Neural cell (in vitro differentiated cells): ENCODE measurements at regions not wholly inside any gene's neighbourhood (a gene's known extent, or its start where the extent isn't known, plus 50 kb on each side); places are given as distances from the start of the nearest gene placed in this dataset.

Source experiments
- EZH2 ChIP-seq: fragments of 200-600, 300-800 bp; shearing (Covaris generic), sonication (generic); IDR thresholded peaks from 2 replicates; pipeline ENCODE4 v1.6.1; 2014; ENCODE audit warnings: antibody characterized with exemption, low read length, borderline replicate concordance, mild to moderate bottlenecking; ENCODE audit not compliant: insufficient read depth, poor library complexity, severe bottlenecking
- POLR2AphosphoS5 ChIP-seq: IDR thresholded peaks from 2 replicates; pipeline ENCODE4 v1.6.1; 2012
- RAD21 ChIP-seq: fragments of 450-650 bp; conservative IDR thresholded peaks from 2 replicates; pipeline ENCODE4 v1.6.1; 2014; ENCODE audit warnings: antibody characterized with exemption, mild to moderate bottlenecking, moderate library complexity
- TAF1 ChIP-seq: IDR thresholded peaks from 2 replicates; pipeline ENCODE4 v1.6.1; 2012; ENCODE audit warnings: low read depth
- TF ChIP-seq, protein P1 (sequence below): fragments of 450-650 bp; IDR thresholded peaks from 2 replicates; pipeline ENCODE4 v1.5.1; 2014; ENCODE audit warnings: antibody characterized with exemption, mild to moderate bottlenecking, moderate library complexity; ENCODE audit not compliant: poor library complexity, severe bottlenecking
- TF ChIP-seq, protein P2 (sequence below): IDR thresholded peaks from 2 replicates; pipeline ENCODE4 v1.6.1; 2012; ENCODE audit warnings: borderline replicate concordance

DNA sequence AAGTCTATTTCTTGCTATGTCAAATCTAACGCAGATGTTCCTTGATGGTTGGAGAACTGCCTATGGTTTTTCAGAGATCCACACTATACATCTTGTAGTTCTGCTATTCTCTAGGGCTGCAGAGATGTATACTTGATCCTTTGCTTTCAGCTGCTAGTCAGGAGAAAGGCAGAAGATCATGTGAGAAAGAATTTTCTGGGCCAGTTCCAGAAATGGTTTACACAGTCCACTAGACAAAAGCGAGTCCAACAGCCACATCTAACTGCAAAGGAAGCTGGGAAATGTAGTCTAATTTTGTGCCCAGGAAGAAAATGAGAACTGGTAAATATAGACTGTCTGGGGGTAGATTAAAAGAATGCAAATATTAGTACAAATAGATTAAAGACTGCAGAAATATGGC lies 394.3 kb upstream of the SLIT2 start:
- TF ChIP-seq, protein P1, sequence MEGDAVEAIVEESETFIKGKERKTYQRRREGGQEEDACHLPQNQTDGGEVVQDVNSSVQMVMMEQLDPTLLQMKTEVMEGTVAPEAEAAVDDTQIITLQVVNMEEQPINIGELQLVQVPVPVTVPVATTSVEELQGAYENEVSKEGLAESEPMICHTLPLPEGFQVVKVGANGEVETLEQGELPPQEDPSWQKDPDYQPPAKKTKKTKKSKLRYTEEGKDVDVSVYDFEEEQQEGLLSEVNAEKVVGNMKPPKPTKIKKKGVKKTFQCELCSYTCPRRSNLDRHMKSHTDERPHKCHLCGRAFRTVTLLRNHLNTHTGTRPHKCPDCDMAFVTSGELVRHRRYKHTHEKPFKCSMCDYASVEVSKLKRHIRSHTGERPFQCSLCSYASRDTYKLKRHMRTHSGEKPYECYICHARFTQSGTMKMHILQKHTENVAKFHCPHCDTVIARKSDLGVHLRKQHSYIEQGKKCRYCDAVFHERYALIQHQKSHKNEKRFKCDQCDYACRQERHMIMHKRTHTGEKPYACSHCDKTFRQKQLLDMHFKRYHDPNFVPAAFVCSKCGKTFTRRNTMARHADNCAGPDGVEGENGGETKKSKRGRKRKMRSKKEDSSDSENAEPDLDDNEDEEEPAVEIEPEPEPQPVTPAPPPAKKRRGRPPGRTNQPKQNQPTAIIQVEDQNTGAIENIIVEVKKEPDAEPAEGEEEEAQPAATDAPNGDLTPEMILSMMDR: no peak
- TF ChIP-seq TAF1 (no peak), RAD21 (no peak), POLR2AphosphoS5 (no peak), EZH2 (no peak)
- TF ChIP-seq, protein P2, sequence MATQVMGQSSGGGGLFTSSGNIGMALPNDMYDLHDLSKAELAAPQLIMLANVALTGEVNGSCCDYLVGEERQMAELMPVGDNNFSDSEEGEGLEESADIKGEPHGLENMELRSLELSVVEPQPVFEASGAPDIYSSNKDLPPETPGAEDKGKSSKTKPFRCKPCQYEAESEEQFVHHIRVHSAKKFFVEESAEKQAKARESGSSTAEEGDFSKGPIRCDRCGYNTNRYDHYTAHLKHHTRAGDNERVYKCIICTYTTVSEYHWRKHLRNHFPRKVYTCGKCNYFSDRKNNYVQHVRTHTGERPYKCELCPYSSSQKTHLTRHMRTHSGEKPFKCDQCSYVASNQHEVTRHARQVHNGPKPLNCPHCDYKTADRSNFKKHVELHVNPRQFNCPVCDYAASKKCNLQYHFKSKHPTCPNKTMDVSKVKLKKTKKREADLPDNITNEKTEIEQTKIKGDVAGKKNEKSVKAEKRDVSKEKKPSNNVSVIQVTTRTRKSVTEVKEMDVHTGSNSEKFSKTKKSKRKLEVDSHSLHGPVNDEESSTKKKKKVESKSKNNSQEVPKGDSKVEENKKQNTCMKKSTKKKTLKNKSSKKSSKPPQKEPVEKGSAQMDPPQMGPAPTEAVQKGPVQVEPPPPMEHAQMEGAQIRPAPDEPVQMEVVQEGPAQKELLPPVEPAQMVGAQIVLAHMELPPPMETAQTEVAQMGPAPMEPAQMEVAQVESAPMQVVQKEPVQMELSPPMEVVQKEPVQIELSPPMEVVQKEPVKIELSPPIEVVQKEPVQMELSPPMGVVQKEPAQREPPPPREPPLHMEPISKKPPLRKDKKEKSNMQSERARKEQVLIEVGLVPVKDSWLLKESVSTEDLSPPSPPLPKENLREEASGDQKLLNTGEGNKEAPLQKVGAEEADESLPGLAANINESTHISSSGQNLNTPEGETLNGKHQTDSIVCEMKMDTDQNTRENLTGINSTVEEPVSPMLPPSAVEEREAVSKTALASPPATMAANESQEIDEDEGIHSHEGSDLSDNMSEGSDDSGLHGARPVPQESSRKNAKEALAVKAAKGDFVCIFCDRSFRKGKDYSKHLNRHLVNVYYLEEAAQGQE: no peak
